ENCODE measurements at regions not wholly inside any gene's neighbourhood (a gene's known extent, or its start where the extent isn't known, plus 50 kb on each side); places are given as distances from the start of the nearest gene placed in this dataset.

GRCh38 chr16:7805686-7806396 lies 473.2 kb downstream of the RBFOX1 start:
- intact Hi-C loops (cut with micrococcal nuclease): no loop called here
- no peak overlapping the region for H3K4me3 Mint-ChIP-seq
- no peak overlapping the region for H3K27ac Mint-ChIP-seq
- H3K36me3 Mint-ChIP-seq (ENCODE audit: low read depth): no peaks in the 10 kb centered on the region
- POLR2A ChIA-PET: no interaction called here
- no peaks in the 10 kb centered on the region for H3K4me1 Mint-ChIP-seq
- TF ChIP-seq CTCF (IDR thresholded peaks at IDR 0.05): no peak
- no peaks in the 10 kb centered on the region for H3K27me3 Mint-ChIP-seq
- DNase-seq (no peak), ATAC-seq (ENCODE audit: low read depth) (no peak)
- CTCF ChIA-PET: no interaction called here
- no peaks in the 10 kb centered on the region for H3K9me3 Mint-ChIP-seq

- ChIA-PET POLR2A (no interaction called here), CTCF (no interaction called here)
- no peak overlapping the region for H3K4me3 Mint-ChIP-seq
- H3K27me3 Mint-ChIP-seq: no peaks in the 10 kb centered on the region
- intact Hi-C loops (cut with micrococcal nuclease): no loop called here
- no peak overlapping the region for H3K27ac Mint-ChIP-seq
- no peak for TF ChIP-seq CTCF (IDR thresholded peaks at IDR 0.05)
- H3K9me3 Mint-ChIP-seq: peaks cover 2% of the 10 kb centered on the region
- H3K4me1 Mint-ChIP-seq: no peaks in the 10 kb centered on the region
- H3K36me3 Mint-ChIP-seq (ENCODE audit: low read depth): no peaks in the 10 kb centered on the region
- no peak for DNase-seq
- no peak for ATAC-seq (ENCODE audit: low read depth)
Measured at GRCh38 chr16:7804635-7805195, 472.1 kb downstream of the RBFOX1 start.

- intact Hi-C loops (cut with micrococcal nuclease): no loop called here
- Mint-ChIP-seq H3K4me1 (no peaks in the 10 kb centered on the region), H3K9me3 (peaks cover 2% of the 10 kb centered on the region), H3K27ac (no peak overlapping the region), H3K36me3 (ENCODE audit: low read depth) (no peaks in the 10 kb centered on the region), H3K4me3 (no peak overlapping the region), H3K27me3 (no peaks in the 10 kb centered on the region)
- ATAC-seq (ENCODE audit: low read depth) (no peak), DNase-seq (no peak)
- ChIA-PET CTCF (no interaction called here), POLR2A (no interaction called here)
- TF ChIP-seq CTCF (IDR thresholded peaks at IDR 0.05): no peak
Measured at GRCh38 chr16:7792346-7792745, 459.7 kb downstream of the RBFOX1 start.

GRCh38 chr16:7791028-7791590 lies 458.5 kb downstream of the RBFOX1 start:
- Mint-ChIP-seq H3K27ac (no peak overlapping the region), H3K4me1 (no peaks in the 10 kb centered on the region), H3K9me3 (peaks cover 2% of the 10 kb centered on the region), H3K27me3 (no peaks in the 10 kb centered on the region), H3K36me3 (ENCODE audit: low read depth) (no peaks in the 10 kb centered on the region), H3K4me3 (no peak overlapping the region)
- DNase-seq (no peak), ATAC-seq (ENCODE audit: low read depth) (no peak)
- intact Hi-C loops (cut with micrococcal nuclease): no loop called here
- CTCF ChIA-PET: no interaction called here
- POLR2A ChIA-PET: no interaction called here
- TF ChIP-seq CTCF (IDR thresholded peaks at IDR 0.05): no peak

- intact Hi-C loops (cut with micrococcal nuclease): no loop called here
- DNase-seq (no peak), ATAC-seq (ENCODE audit: low read depth) (no peak)
- TF ChIP-seq CTCF (IDR thresholded peaks at IDR 0.05): no peak
- POLR2A ChIA-PET: no interaction called here
- H3K27ac Mint-ChIP-seq: no peak overlapping the region
- no peaks in the 10 kb centered on the region for H3K36me3 Mint-ChIP-seq (ENCODE audit: low read depth)
- CTCF ChIA-PET: no interaction called here
- H3K4me3 Mint-ChIP-seq: no peak overlapping the region
- H3K27me3 Mint-ChIP-seq: no peaks in the 10 kb centered on the region
- peaks cover 8% of the 10 kb centered on the region for H3K9me3 Mint-ChIP-seq
- H3K4me1 Mint-ChIP-seq: no peaks in the 10 kb centered on the region
Measured at GRCh38 chr16:7775072-7775488, 442.4 kb downstream of the RBFOX1 start.

Data from activated B cell treated with CpG ODN at 0.5 μM for 24 hours (primary cell).